B cell (primary cell): ENCODE measurements at regions not wholly inside any gene's neighbourhood (a gene's known extent, or its start where the extent isn't known, plus 50 kb on each side); places are given as distances from the start of the nearest gene placed in this dataset.

ENCODE experiments used
- CTCF ChIP-seq: fragments of 200-600 bp; IDR thresholded peaks from one replicate; pipeline ENCODE4 v1.8.0; 2022; ENCODE audit warnings: antibody characterized with exemption, mild to moderate bottlenecking
- EZH2 ChIP-seq: IDR thresholded peaks from 2 replicates; pipeline ENCODE4 v1.6.1; 2012; ENCODE audit warnings: borderline replicate concordance, low read depth, mild to moderate bottlenecking, moderate library complexity, low read length; ENCODE audit not compliant: insufficient read depth, poor library complexity, severe bottlenecking

- TF ChIP-seq CTCF (no peak), EZH2 (no peak)
These were observed 491.1 kb upstream of the RAB6C start for GRCh38 chr2:129488376-129488775.
